ENCODE measurements at regions not wholly inside any gene's neighbourhood (a gene's known extent, or its start where the extent isn't known, plus 50 kb on each side); places are given as distances from the start of the nearest gene placed in this dataset.

DNA sequence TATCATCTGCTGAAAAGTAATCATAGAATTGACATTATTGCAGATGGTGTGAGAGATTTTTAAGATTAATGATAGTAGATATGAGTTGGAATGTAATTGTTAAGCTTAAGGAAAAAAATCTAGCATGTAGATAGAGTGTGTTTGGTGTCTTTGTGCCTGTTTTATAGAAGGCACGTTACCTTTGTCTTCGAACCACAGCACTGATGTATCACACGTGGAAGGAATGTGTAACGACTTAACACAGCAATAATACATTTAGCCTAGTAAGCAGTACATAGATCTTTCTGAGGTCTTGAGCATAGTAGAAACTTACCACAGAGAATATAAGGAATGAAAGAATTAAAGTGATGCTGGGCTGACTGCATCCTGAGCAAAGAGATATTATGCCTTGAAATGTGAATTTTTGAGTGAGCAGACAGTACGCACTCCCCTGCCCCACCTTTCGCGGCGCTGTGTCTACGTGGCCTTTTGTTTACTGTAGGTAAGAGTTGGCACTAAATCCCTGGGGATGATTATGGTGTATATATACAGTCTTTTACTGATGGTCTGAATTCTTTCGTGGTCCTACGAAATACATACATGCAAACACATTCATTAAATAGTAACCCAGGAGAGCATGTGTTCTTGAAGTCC lies 217.6 kb upstream of the TOPAZ1 start:
- no peak for DNase-seq

- no peak for DNase-seq
Observed at GRCh38 chr3:44026220-44026865, 215.3 kb upstream of the TOPAZ1 start.

DNA sequence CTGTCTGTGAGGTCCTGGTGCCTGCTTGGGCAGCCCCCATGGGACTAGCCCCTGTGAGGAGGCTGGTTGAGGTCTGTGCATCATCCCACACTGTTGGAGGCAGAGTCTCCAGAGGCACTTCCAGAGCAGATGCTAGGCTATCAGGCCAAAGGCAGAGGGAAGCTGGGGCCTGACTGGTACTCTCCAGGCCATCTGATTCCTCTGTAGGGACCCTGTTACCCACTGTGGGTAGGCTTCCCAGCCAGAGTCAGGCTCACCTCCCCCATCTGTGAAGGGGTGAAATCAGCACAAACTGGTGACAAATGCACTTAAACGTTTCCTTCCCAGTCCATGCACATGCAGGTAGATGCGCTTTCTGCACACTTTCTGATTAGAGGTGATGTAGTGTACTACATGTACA lies 212.6 kb upstream of the TOPAZ1 start:
- DNase-seq = no peak

DNA sequence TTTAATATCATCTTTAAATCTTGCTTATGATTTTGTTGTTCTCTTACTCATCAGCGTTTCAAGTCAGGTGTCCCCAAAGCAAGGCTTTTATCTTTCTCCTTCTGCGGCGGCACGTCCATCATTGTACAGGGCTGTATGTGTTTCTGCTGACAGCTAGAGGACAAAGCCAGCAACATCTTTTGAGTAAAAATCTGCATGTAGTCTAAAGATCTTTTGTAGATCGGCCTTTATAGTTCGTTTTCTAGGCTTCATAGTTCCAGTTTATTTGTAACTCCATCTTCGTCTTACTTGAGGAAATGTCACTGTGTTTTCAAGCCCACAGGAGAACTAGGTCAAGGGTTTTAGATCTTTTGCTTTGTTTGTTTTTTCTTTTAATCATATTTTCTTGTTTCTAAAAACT lies 211.4 kb upstream of the TOPAZ1 start:
- no peak for DNase-seq

- DNase-seq = no peak
Observed at GRCh38 chr3:44030687-44031305, 210.9 kb upstream of the TOPAZ1 start.

GRCh38 chr3:44031387-44032380 lies 210.0 kb upstream of the TOPAZ1 start:
- DNase-seq = no peak

DNA sequence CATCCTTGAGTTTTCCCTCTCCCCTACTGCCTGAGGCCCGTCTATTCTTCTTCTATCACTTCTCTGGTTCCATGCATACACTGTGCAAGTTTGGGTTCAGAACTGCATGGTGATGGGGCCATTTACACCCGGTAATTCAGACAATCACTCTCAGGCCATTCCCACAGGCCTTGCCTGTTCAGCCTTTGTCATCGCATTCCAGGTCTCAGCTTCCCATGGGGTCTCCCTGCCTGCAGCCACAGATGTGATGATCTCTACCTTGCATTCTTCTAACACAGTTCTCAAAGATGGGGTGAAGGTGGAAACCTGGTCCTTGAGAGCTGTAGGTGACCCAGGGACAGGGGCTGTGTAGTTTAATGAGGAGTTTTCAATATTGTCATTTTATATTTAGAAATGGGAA lies 209.2 kb upstream of the TOPAZ1 start:
- DNase-seq = no peak

DNA sequence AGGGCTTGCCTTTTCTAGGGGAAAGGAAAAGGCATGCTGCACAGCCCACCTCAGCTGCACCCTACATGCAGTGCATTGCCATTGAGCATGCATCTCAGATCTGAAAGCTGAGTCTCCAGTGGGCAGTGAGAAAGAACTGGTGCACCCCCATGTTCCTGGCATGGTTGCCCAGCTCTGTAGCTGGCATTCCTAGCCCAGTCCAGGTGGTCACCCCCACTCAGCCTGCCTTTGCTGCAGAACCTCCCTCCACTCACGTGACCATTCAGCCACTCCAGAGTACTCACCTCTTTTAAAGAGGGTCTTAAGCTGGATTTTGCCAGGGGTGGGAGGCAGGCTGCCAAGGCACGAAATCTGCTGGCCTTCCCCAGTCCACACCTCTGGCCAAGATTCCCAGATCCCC lies 208.6 kb upstream of the TOPAZ1 start:
- no peak for DNase-seq

GRCh38 chr3:44036850-44037249 lies 204.8 kb upstream of the TOPAZ1 start:
- no peak for DNase-seq

- no peak for DNase-seq
Observed at GRCh38 chr3:44039006-44039405, 202.7 kb upstream of the TOPAZ1 start.

GRCh38 chr3:44041726-44042125 lies 200.0 kb upstream of the TOPAZ1 start:
- DNase-seq = no peak

- no peak for DNase-seq
Observed at GRCh38 chr3:44042772-44043171, 198.9 kb upstream of the TOPAZ1 start.

GRCh38 chr3:44045476-44046275 lies 196.0 kb upstream of the TOPAZ1 start:
- no peak for DNase-seq

DNA sequence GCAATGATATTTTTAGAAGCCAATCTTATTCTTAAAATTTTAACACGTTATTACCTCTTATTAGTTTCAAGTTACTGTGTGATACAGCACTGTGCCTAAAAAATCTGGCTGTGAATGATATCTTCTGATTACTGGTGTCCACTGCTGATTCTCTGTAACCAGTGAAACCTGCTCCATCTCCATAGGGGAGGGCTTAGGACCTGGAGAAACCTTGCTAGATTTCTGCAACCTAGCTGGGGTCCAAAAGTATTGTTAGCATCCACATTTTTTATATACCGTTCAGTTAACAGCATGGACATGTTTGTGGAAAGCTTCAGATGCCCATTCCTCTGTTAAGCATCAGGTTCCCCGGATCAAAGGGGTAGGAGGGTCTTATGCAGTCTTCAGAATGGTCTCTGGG lies 193.9 kb upstream of the TOPAZ1 start:
- DNase-seq = no peak

DNA sequence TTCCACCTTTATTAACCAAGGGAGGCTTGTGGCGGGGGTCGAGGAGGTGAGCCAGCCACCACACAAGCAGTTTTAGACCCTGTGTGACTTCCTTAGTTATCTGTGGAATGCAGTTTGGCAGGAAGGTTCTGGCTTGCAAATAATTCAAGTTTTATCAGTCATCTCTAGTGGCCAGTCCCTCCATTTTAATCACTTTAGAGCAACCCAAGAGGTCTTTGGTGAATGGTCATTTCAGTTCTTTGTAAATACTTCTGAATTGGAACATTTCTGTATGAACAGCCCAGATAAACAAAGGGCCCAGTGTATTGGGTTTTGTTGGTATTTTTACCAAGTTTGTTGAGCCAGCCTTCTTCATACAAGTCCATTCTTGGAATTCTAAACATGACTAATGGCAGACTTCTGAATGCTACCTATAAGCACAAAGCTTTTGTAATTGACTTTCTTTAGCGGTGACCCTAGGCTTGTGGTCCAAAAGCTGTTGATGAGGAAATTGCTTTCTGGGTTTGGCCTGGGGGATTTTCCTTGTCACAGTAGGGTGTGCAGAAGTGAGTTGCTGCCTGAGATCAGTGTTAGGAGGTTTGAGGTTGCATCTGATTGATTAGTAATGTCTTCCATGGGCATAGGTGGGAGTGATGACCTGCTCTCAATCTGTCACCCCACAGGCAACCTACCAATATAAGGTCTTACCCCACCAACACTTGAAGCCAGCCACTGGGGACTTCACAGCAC lies 193.3 kb upstream of the TOPAZ1 start:
- no peak for DNase-seq

DNA sequence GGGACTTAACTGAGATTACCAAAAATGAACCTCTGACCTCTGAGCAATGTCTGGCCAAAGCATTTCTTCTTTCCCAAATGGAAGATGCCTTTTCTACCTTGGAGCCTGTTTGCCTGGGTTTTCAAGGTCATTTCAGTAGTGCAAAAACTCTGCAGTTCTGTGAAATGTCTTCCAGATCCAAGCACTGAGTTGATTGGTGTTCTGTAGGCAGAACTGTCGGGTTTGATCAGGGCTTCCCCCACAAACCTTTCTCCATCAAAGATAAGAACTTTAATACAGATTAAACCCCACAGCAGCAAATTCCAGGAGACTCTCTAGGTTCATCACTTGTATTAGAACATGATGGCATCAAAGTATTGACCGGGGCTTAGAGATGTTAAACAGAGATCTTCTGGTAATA lies 192.7 kb upstream of the TOPAZ1 start:
- no peak for DNase-seq

DNA sequence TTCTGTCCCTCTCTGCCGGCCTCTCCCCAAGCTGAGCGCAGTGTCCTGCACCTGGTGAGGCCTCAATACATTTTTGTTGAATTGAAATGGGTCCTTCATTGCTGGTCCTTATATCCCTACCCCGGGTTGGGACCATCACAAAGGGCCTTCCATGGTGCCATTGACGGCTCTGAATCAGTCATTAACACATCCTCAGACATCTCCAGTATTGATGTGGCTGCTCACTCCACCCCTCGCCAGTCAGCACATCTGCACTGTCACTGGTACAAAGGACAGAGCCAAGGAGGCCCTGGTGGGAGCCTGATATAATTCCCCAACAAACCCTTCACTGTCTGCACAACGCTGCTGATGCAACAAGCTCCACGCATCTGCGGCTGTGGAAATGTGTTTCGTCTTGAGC lies 191.6 kb upstream of the TOPAZ1 start:
- DNase-seq = no peak

- no peak for DNase-seq
Observed at GRCh38 chr3:44050867-44051266, 190.8 kb upstream of the TOPAZ1 start.

DNA sequence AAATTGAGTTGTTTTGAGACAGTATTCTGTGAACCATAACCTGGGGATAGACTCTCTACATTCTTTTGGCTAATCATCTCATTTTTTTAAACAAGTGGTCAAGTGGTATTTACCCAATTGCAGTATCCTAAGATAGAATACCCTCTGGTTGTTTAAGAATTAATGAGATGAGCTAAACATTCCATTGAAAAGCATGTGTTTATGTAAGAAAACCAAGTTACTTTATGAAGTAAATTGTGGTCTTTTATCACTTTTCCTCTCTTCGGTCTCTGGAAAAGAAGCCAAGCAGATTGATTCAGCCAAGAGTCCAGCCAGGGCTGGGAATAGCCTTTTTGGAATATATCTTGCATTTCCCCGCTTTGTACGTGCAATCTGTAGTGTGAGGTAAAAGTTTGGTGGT lies 185.7 kb upstream of the TOPAZ1 start:
- no peak for DNase-seq

DNA sequence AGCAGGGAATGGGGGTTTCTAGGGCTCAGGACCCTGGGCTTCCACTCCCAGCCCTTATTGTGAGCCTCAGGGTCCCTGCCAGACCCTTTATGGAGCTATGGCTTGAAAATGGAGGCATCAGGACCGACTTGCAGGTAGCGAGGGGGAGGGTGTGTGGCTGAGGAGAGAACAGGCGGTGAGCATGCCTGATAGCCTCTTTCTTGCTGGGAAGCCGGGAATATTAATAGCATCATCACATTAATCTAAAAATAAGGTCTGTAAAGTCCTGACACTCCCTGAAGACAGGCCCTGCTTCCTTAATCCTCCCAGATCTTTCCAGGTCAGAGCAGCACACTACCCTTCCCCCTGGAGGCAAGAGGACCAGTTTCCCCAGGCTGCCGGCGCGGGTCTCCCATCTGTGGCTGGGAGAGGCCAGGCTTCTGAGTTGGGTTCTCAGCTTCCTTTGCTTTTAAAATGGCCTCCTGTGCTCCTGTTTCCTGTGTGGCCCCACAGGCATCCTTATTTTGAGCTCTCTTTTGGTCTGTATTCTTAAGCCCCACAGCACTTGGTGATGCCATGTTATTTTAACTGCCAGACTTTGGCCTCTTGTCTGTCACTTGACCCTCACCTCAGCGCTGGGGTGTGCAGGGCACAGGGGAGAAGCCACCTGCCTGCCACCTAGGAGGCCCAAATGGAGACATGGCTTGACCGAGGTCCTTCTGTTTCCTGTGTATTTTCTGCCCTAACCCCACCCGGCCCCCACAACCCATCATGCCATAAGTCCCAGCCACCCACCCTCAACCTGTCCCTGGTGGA lies 185.0 kb upstream of the TOPAZ1 start:
- no peak for DNase-seq

All from activated CD8-positive, alpha-beta memory T cell treated with anti-CD3 and anti-CD28 coated beads, Interleukin-2, amount 50 U/mL, for 48 hours (primary cell).